Dendritic cell treated with granulocyte-macrophage colony-stimulating factor and Interleukin-4, amounts not matched to agents 40 ng/mL and 50 ng/mL, for 4 days (primary cell): ENCODE measurements at regions not wholly inside any gene's neighbourhood (a gene's known extent, or its start where the extent isn't known, plus 50 kb on each side); places are given as distances from the start of the nearest gene placed in this dataset.

Experiments used
- H3K27ac Mint-ChIP-seq: one replicate; pipeline ENCODE4 v1.8.0; 2022; ENCODE audit warnings: mild to moderate bottlenecking, mixed read lengths
- H3K27me3 Mint-ChIP-seq: one replicate; pipeline ENCODE4 v1.8.0; 2022; ENCODE audit warnings: mild to moderate bottlenecking, mixed read lengths
- H3K36me3 Mint-ChIP-seq: one replicate; pipeline ENCODE4 v1.8.0; 2022; ENCODE audit warnings: low read depth, mixed read lengths
- H3K4me1 Mint-ChIP-seq: one replicate; pipeline ENCODE4 v1.8.0; 2022; ENCODE audit warnings: low read depth, mixed read lengths
- H3K4me3 Mint-ChIP-seq: one replicate; pipeline ENCODE4 v1.8.0; 2022; ENCODE audit warnings: mild to moderate bottlenecking, moderate library complexity, mixed read lengths
- H3K9me3 Mint-ChIP-seq: one replicate; pipeline ENCODE4 v1.8.0; 2022; ENCODE audit warnings: mixed read lengths
- intact Hi-C: fragments of 100-400 bp; cut with micrococcal nuclease; formaldehyde crosslinking; loops from one replicate; pipeline ENCODE4 v1.15.0; 2022

DNA sequence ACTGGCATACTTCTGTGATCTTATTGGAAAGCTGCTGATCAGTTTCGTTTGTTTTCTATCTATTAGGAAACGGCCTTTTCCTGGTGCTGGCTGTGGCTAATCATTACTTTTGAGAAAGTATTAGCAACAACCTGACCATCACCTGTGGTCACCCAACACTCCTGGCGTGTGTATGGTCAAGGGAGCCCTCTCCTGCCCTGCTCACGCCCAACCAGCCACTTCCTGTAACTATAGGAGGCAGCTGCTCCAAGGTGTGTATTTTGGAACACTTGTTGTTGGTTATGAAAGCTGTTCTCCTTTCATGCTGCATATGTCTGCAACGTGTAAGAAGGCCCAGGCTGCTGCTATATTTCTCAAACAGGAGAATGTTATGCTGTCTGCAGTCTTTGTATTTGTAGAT lies 1582.8 kb downstream of the AACS start:
- no peaks in the 10 kb centered on the region for H3K27me3 Mint-ChIP-seq

DNA sequence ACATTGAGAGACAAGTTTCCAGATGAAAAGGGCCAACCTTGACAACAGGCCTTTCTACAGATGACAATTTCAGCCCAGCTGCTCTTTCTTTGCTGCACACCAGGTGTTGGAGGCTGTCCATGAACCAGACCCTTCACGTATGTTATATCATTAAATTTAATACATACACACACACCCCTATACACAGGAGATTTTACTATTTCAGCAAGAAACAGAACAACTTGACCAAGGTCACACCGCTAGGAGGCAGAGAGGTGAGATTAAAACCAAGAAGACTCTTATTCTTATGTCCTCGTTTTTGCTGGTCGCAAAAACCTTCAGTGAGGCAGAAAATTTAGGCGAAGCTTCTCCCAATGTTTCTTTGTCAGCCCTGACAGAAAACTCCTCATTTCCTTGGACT lies 1585.9 kb downstream of the AACS start:
- H3K27me3 Mint-ChIP-seq = no peaks in the 10 kb centered on the region
- H3K36me3 Mint-ChIP-seq = no peaks in the 10 kb centered on the region
- intact Hi-C loops = no loop called here
- H3K9me3 Mint-ChIP-seq = peaks cover 11% of the 10 kb centered on the region
- H3K27ac Mint-ChIP-seq = no peak overlapping the region
- H3K4me3 Mint-ChIP-seq = no peak overlapping the region
- H3K4me1 Mint-ChIP-seq = no peaks in the 10 kb centered on the region

More for the DNA sequence above, 1582.8 kb downstream of the AACS start:
- no peak overlapping the region for H3K27ac Mint-ChIP-seq
- H3K9me3 Mint-ChIP-seq = peaks cover 24% of the 10 kb centered on the region
- H3K4me3 Mint-ChIP-seq = no peak overlapping the region
- no peaks in the 10 kb centered on the region for H3K4me1 Mint-ChIP-seq
- intact Hi-C loops = no loop called here
- H3K36me3 Mint-ChIP-seq = no peaks in the 10 kb centered on the region

GRCh38 chr12:126663304-126664094 lies 1598.3 kb downstream of the AACS start:
- Mint-ChIP-seq H3K4me1 (no peaks in the 10 kb centered on the region), H3K4me3 (no peak overlapping the region)

DNA sequence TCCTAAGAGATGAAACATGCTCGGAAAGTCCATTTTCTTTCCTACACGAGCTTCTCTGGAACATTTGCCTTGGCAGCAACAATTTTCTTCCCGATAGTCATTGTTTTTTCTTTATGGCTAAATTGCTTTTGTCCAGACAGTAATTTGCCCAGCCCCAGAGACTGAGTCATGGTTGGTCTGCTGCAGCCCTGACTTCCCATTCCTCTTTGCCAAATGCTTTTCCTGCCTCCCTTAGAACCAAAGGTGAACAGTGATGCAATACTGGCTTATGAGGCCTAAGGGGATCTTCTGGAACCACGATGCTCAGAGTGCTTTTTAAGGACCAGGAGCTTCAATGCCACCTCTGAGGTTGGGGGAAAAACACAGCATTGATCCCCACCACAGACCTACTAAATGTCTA lies 1599.6 kb upstream of the TMEM132C start:
- no peak overlapping the region for H3K4me3 Mint-ChIP-seq
- H3K36me3 Mint-ChIP-seq = no peaks in the 10 kb centered on the region
- H3K9me3 Mint-ChIP-seq = peaks cover 10% of the 10 kb centered on the region
- H3K4me1 Mint-ChIP-seq = no peaks in the 10 kb centered on the region
- H3K27ac Mint-ChIP-seq = no peak overlapping the region
- no peaks in the 10 kb centered on the region for H3K27me3 Mint-ChIP-seq
- intact Hi-C loops = no loop called here

More at GRCh38 chr12:126663304-126664094, 1598.3 kb downstream of the AACS start:
- intact Hi-C loops = no loop called here
- no peak overlapping the region for H3K27ac Mint-ChIP-seq
- peaks cover 36% of the 10 kb centered on the region for H3K9me3 Mint-ChIP-seq
- H3K36me3 Mint-ChIP-seq = no peaks in the 10 kb centered on the region
- H3K27me3 Mint-ChIP-seq = no peaks in the 10 kb centered on the region

- H3K27me3 Mint-ChIP-seq = no peaks in the 10 kb centered on the region
- no peak overlapping the region for H3K4me3 Mint-ChIP-seq
- H3K27ac Mint-ChIP-seq = no peak overlapping the region
- no peaks in the 10 kb centered on the region for H3K36me3 Mint-ChIP-seq
- H3K9me3 Mint-ChIP-seq = no peaks in the 10 kb centered on the region
- no peaks in the 10 kb centered on the region for H3K4me1 Mint-ChIP-seq
- intact Hi-C loops = no loop called here
Measured at GRCh38 chr12:126668538-126668937, 1598.4 kb upstream of the TMEM132C start.

DNA sequence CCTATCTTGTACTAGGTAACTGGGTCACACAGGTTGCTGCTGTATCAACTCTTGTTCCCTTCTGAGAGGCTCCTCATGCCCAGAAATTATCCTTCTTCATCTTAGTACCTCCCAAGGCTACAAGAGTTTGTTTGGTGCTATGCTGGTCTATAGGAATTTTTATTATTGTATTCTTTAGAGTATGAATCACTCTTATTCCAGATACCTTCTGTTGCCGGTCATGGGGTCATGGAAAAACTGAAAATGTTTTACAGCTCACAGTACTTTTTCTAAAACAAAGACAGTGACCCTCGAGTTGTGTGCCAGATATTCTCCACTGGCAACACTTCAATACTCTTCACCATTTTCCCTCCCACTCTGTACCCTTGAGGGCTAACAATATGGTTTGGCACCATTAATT lies 1598.0 kb upstream of the TMEM132C start:
- Mint-ChIP-seq H3K27me3 (no peaks in the 10 kb centered on the region), H3K4me3 (no peak overlapping the region), H3K36me3 (no peaks in the 10 kb centered on the region), H3K9me3 (no peaks in the 10 kb centered on the region), H3K4me1 (no peaks in the 10 kb centered on the region), H3K27ac (no peak overlapping the region)
- intact Hi-C loops = no loop called here

DNA sequence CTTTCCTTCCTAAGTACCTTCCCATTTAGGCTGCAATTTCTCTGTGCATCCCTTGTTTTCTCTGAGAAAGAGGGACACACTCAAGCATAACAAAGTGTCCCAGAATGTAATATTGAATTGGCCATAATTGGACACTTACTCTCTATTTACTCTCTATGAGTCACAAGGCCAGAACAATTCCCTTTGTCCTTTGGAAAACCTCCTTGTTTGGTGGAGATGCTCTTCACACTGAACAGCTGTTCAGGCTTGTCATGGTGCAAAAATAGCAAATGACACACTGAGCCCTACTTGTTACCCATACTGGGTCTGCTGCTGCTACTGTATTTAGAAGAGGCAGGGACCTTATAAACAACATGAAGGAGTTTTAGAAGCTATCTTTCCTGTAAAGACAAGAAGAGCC lies 1590.5 kb upstream of the TMEM132C start:
- Mint-ChIP-seq H3K27me3 (no peaks in the 10 kb centered on the region), H3K27ac (no peak overlapping the region), H3K9me3 (no peaks in the 10 kb centered on the region), H3K4me1 (no peaks in the 10 kb centered on the region), H3K36me3 (no peaks in the 10 kb centered on the region), H3K4me3 (no peak overlapping the region)
- intact Hi-C loops = no loop called here

GRCh38 chr12:126681676-126682075 lies 1585.3 kb upstream of the TMEM132C start:
- H3K27me3 Mint-ChIP-seq = no peaks in the 10 kb centered on the region
- no peak overlapping the region for H3K4me3 Mint-ChIP-seq
- H3K9me3 Mint-ChIP-seq = peaks cover 38% of the 10 kb centered on the region
- no peaks in the 10 kb centered on the region for H3K4me1 Mint-ChIP-seq
- intact Hi-C loops = no loop called here
- H3K36me3 Mint-ChIP-seq = no peaks in the 10 kb centered on the region
- H3K27ac Mint-ChIP-seq = no peak overlapping the region

DNA sequence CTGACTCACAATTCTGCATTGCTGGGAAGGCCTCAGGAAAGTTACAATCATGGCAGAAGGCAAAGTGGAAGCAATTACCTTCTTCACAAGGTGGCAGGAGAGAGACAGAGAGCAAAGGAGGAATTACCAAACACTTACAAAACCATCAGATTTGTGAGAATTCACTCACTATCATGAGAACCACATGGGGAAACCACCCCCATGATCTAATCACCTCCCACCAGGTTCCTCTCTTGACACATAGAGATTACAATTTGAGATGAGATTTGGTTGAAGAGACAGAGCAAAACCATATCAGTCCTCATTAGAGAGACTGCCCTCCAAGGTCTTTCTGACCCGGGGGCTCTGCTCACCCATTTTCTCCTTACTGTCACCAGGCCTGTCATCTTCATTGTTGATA lies 1582.3 kb upstream of the TMEM132C start:
- intact Hi-C loops = no loop called here
- Mint-ChIP-seq H3K36me3 (no peaks in the 10 kb centered on the region), H3K27me3 (no peaks in the 10 kb centered on the region), H3K4me1 (no peaks in the 10 kb centered on the region), H3K9me3 (peaks cover 38% of the 10 kb centered on the region), H3K27ac (no peak overlapping the region), H3K4me3 (no peak overlapping the region)

- Mint-ChIP-seq H3K4me3 (no peak overlapping the region), H3K36me3 (no peaks in the 10 kb centered on the region), H3K27ac (no peak overlapping the region), H3K27me3 (no peaks in the 10 kb centered on the region), H3K9me3 (peaks cover 38% of the 10 kb centered on the region), H3K4me1 (no peaks in the 10 kb centered on the region)
- intact Hi-C loops = no loop called here
Measured at GRCh38 chr12:126685636-126686035, 1581.3 kb upstream of the TMEM132C start.

- Mint-ChIP-seq H3K27me3 (no peaks in the 10 kb centered on the region), H3K36me3 (no peaks in the 10 kb centered on the region), H3K9me3 (peaks cover 30% of the 10 kb centered on the region), H3K27ac (no peak overlapping the region), H3K4me1 (no peaks in the 10 kb centered on the region), H3K4me3 (no peak overlapping the region)
- intact Hi-C loops = no loop called here
Measured at GRCh38 chr12:126688556-126688955, 1578.4 kb upstream of the TMEM132C start.

DNA sequence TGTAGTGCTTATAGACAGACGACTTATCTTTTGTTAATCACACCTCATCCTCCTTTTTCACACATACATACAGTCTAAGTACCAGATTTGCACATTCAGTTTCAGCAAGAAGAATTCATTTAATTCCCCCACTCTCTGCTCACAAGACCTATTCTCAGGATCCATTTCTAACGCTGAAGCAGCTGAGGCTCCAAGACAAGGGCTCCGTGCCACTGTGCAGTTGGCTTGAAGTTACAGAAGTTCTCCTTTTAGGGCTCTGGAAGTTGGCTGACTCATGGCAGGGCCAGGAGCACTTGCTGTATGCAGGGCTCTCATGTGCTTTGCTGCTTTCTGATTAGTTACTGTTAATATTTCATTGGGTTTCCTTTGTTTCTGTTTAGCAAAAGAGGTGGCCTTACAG lies 1566.9 kb upstream of the TMEM132C start:
- no peak overlapping the region for H3K4me3 Mint-ChIP-seq
- H3K9me3 Mint-ChIP-seq = peaks cover 16% of the 10 kb centered on the region
- no peaks in the 10 kb centered on the region for H3K27me3 Mint-ChIP-seq
- intact Hi-C loops = no loop called here
- no peak overlapping the region for H3K27ac Mint-ChIP-seq
- no peaks in the 10 kb centered on the region for H3K4me1 Mint-ChIP-seq
- H3K36me3 Mint-ChIP-seq = no peaks in the 10 kb centered on the region

- H3K27ac Mint-ChIP-seq = no peak overlapping the region
Measured at GRCh38 chr12:126704609-126705008, 1562.4 kb upstream of the TMEM132C start.

GRCh38 chr12:126706300-126706699 lies 1560.7 kb upstream of the TMEM132C start:
- no peaks in the 10 kb centered on the region for H3K4me1 Mint-ChIP-seq
- no peaks in the 10 kb centered on the region for H3K9me3 Mint-ChIP-seq
- no peak overlapping the region for H3K4me3 Mint-ChIP-seq
- H3K36me3 Mint-ChIP-seq = no peaks in the 10 kb centered on the region
- H3K27ac Mint-ChIP-seq = no peak overlapping the region
- no peaks in the 10 kb centered on the region for H3K27me3 Mint-ChIP-seq
- intact Hi-C loops = no loop called here

More at GRCh38 chr12:126704609-126705008, 1562.4 kb upstream of the TMEM132C start:
- intact Hi-C loops = no loop called here
- Mint-ChIP-seq H3K36me3 (no peaks in the 10 kb centered on the region), H3K9me3 (no peaks in the 10 kb centered on the region), H3K27me3 (no peaks in the 10 kb centered on the region), H3K4me3 (no peak overlapping the region), H3K4me1 (no peaks in the 10 kb centered on the region)

DNA sequence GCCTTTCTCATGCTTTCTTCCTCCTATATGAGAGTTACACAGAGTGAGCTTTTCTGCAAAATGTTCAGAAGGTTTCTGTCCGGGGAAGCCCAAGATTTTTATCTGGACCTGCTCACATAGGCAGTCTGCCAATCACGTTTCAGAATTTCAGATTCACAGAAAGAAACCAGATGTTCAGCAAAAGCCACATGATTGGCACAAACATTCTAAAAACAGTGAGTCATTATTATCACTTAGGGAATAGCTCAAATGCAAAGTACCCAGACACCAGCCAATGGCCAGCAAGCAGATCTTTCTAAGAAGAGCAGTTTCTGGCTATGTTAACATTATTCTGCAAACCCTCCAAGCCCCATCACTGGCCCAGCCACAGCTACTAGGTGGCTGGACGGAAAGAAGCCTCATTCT lies 1558.5 kb upstream of the TMEM132C start:
- Mint-ChIP-seq H3K4me1 (no peaks in the 10 kb centered on the region), H3K9me3 (no peaks in the 10 kb centered on the region), H3K4me3 (no peak overlapping the region), H3K27me3 (no peaks in the 10 kb centered on the region), H3K27ac (no peak overlapping the region), H3K36me3 (no peaks in the 10 kb centered on the region)
- intact Hi-C loops = no loop called here
